ENCODE measurements at regions not wholly inside any gene's neighbourhood (a gene's known extent, or its start where the extent isn't known, plus 50 kb on each side); places are given as distances from the start of the nearest gene placed in this dataset.

- TF ChIP-seq EZH2 (IDR thresholded peaks at IDR 0.05; ENCODE audit: insufficient read depth, poor library complexity, severe bottlenecking): no peak
- TF ChIP-seq EZH2phosphoT487 (IDR thresholded peaks at IDR 0.05; ENCODE audit: insufficient read depth, low read depth): no peak
Observed at GRCh38 chr1:225711236-225711937, 58.5 kb upstream of the ENAH start.
